ENCODE measurements at regions not wholly inside any gene's neighbourhood (a gene's known extent, or its start where the extent isn't known, plus 50 kb on each side); places are given as distances from the start of the nearest gene placed in this dataset.

DNA sequence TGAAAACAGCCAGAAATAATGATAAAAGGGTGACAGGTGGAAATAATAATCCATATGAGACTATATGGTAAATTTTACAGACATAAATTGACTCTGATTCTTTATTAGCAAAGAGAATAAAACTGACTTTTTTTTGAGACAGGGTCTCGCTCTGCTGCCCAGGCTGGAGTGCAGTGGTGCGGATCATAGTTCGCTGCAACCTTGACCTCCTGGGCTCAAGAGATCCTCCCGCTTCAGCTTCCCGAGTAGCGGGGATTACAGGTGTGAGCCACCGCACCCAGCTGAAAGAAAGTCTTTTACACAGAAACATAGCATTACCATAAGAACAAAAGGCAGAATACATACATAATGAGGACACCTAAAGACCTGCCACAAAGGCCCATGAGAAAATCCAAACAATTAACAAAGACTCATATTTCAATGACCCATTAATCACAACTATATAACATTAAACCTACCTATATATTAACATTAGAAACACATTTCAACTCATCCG, 51.5 kb upstream of the DIP2C start:
- Histone ChIP-seq H2BK15ac (ENCODE audit: low read length) (no peak overlapping the region), H3K9ac (replicated peaks in 1 of 4; ENCODE audit: extremely low read depth in 1 of 4, low read depth in 3 of 4, low read length in 3 of 4) (no peak overlapping the region), H3K9me3 (ENCODE audit: insufficient read depth in 2 of 2, low read depth in 1 of 2, low read length in 1 of 2) (peaks cover 6 to 11% of the 10 kb centered on the region in 2 experiments; a peak in 3 of 4 replicates), H4K20me1 (replicated peaks in 1 of 2; ENCODE audit: control insufficient read depth in 1 of 2, insufficient read depth in 2 of 2, low read length in 2 of 2) (peaks cover 0 to 5% of the 10 kb centered on the region in 2 experiments), H3K23me2 (ENCODE audit: low read depth, low read length) (0 out of 2 replicates have a peak, but pooled peaks cover 1% of the 10 kb centered on the region), H3K79me2 (ENCODE audit: control insufficient read depth in 1 of 2, insufficient read depth in 2 of 2, low read length in 2 of 2) (no peaks in the 10 kb centered on the region), H2BK5ac (ENCODE audit: low read depth, low read length) (no peak overlapping the region), H2BK20ac (ENCODE audit: low read length) (no peak overlapping the region), H2BK12ac (ENCODE audit: low read depth, low read length) (no peak overlapping the region), H2BK120ac (replicated peaks; ENCODE audit: low read depth, low read length) (no peak overlapping the region), H4K91ac (replicated peaks; ENCODE audit: insufficient read length, low read length) (no peak overlapping the region), H3K36me3 (ENCODE audit: control insufficient read depth in 2 of 4, insufficient read depth in 4 of 4, low read length in 3 of 4) (no peaks in the 10 kb centered on the region), H4K5ac (ENCODE audit: insufficient read length, low read depth, low read length) (no peak overlapping the region), H3K14ac (ENCODE audit: insufficient read length) (no peak overlapping the region), H3K4me3 (ENCODE audit: extremely low read depth in 1 of 4, insufficient read depth in 2 of 4, low read depth in 3 of 4, low read length in 4 of 4) (no peak overlapping the region), H2AK5ac (ENCODE audit: low read depth, low read length) (no peak overlapping the region), H3K27me3 (replicated peaks in 1 of 4; ENCODE audit: control insufficient read depth in 3 of 4, extremely low read depth in 1 of 4, insufficient read depth in 3 of 4, low read length in 3 of 4) (no peaks in the 10 kb centered on the region), H3K23ac (ENCODE audit: insufficient read length) (no peak overlapping the region), H3K79me1 (ENCODE audit: low read depth, low read length) (no peaks in the 10 kb centered on the region), H3K27ac (ENCODE audit: low read depth, low read length) (no peak overlapping the region), H4K8ac (ENCODE audit: extremely low read depth, insufficient read depth, low read length) (no peak overlapping the region), H3K4me2 (ENCODE audit: insufficient read depth in 1 of 2, low read depth in 2 of 2, low read length in 2 of 2) (no peak overlapping the region), H3K18ac (ENCODE audit: extremely low read depth, low read length) (no peak overlapping the region), H3K4ac (replicated peaks; ENCODE audit: insufficient read length, low read depth, low read length) (no peak overlapping the region), H3K56ac (replicated peaks; ENCODE audit: insufficient read length, low read depth, low read length) (no peak overlapping the region), H3K4me1 (replicated peaks in 1 of 4; ENCODE audit: control insufficient read depth in 3 of 4, insufficient read depth in 4 of 4, low read length in 3 of 4) (no peaks in the 10 kb centered on the region), H2AFZ (ENCODE audit: low read length) (no peak overlapping the region)
- WGBS, 2 experiments (ENCODE audit: extremely low coverage in 1 of 2, insufficient coverage in 1 of 2, insufficient read length in 1 of 2, insufficient replicate concordance in 2 of 2, low coverage in 1 of 2, low lambda C conversion rate in 2 of 2, missing lambda C conversion rate in 1 of 2) = 87 to 100% methylated on average over 1 to 8 of the region's 8 CpGs
- TF ChIP-seq JUN (IDR thresholded peaks at IDR 0.05; ENCODE audit: low read depth, low read length) = no peak
- no peak for TF ChIP-seq TBP (IDR thresholded peaks at IDR 0.05; ENCODE audit: low read depth, low read length)
- TF ChIP-seq, protein P1, sequence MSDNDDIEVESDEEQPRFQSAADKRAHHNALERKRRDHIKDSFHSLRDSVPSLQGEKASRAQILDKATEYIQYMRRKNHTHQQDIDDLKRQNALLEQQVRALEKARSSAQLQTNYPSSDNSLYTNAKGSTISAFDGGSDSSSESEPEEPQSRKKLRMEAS (IDR thresholded peaks at IDR 0.05) = no peak
- no peak for TF ChIP-seq RBBP5 (IDR thresholded peaks at IDR 0.05; ENCODE audit: borderline replicate concordance, low read depth, low read length)
- TF ChIP-seq HDAC6 (IDR thresholded peaks at IDR 0.05; ENCODE audit: low read depth, low read length) = no peak
- peak; percentile 29; the same call in 1 of the 2 replicates for TF ChIP-seq KDM1A (IDR thresholded peaks at IDR 0.05; ENCODE audit: borderline replicate concordance, low read length)
- FAIRE-seq (no peak), DNase-seq (ENCODE audit: low read depth in 1 of 2, low spot score in 2 of 2) (no peak)
- ChIA-PET CTCF (ENCODE audit: partially characterized antibody) (no interaction called here), POLR2A (ENCODE audit: partially characterized antibody) (interaction anchor here (0.5 kb wide), 1 partner anchor 530 kb away, joined by 3 read pairs; no protein-coding TSS in a partner anchor)
